GM19438 (cell line): ENCODE measurements at regions not wholly inside any gene's neighbourhood (a gene's known extent, or its start where the extent isn't known, plus 50 kb on each side); places are given as distances from the start of the nearest gene placed in this dataset.
"Not testable (repeated sequence)": the region's sequence is repeated elsewhere in the genome, so short reads cannot be mapped to it uniquely, and the experiment has no call there.

Source experiments
- ATAC-seq: cut with Tn5 transposase; IDR thresholded peaks from one replicate; pipeline ENCODE4 v1.9.1; 2021; ENCODE audit warnings: low read depth; ENCODE audit not compliant: unreplicated experiment

- ATAC-seq: not testable (repeated sequence)
These were observed 67.1 kb upstream of the NANOS1 start for GRCh38 chr10:118962331-118962868.

GRCh38 chr10:118963341-118963740, 66.2 kb upstream of the NANOS1 start:
- ATAC-seq: no peak

DNA sequence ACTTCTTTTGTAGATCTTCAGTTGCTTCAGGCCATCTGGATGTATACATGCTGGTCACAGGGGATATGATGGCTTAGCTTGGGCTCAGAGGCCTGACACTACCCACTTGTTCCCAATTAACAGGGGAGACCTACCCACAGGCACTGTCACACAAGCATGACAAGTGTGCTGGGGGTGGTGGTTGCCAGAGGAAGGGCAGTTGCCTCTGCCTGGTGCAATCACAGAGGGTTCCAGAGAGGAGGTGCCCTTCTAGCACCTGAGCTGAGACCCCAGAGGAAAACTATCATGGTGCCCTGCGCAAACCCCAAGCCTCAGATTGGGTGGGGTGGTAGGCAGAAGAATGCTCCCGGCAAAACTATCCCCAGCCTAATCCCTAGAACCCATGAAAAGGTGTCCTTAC, 65.6 kb upstream of the NANOS1 start:
- no peak for ATAC-seq

DNA sequence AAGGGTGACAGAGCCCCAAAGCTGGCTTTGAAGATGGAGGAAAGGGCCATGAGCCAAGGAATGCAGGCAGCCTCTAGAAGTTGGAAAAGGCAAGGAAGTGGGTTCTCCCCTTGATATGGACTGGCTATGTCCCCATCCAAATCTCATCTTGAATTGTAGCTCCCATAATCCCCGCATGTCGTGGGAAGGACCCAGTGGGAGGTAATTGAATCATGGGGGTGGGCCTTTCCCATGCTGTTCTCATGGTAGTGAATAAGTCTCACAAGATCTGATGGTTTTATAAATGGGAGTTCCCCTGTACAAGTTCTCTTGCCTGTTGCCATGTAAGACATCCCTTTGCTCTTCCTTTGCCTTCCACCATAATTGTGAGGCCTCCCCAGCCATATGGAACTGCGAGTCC, 65.0 kb upstream of the NANOS1 start:
- not testable (repeated sequence) for ATAC-seq

- no peak for ATAC-seq
These were observed 64.4 kb upstream of the NANOS1 start for GRCh38 chr10:118965096-118965495.

DNA sequence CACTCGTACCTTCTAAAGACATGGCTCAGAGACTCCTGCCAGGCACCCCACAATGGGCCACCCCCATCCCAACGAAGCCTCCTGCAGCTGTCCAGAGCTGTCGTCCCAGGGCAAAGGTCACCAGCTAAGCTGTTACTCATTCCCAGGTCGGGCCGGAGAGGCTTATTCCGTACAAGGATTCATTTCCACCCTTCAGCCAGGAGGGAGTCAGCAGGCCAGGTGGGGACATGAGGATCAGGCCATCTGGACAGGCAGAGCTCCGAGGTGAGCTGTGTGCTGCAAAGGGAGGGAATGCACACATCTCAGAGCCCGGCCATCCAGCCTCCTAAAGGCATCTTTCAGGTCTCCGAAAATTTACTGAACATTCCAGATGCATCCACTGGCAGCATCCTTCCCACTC, 63.9 kb upstream of the NANOS1 start:
- no peak for ATAC-seq

GRCh38 chr10:118966076-118966849, 63.3 kb upstream of the NANOS1 start:
- no peak for ATAC-seq

- no peak for ATAC-seq
These were observed 62.7 kb upstream of the NANOS1 start for GRCh38 chr10:118966850-118967125.

DNA sequence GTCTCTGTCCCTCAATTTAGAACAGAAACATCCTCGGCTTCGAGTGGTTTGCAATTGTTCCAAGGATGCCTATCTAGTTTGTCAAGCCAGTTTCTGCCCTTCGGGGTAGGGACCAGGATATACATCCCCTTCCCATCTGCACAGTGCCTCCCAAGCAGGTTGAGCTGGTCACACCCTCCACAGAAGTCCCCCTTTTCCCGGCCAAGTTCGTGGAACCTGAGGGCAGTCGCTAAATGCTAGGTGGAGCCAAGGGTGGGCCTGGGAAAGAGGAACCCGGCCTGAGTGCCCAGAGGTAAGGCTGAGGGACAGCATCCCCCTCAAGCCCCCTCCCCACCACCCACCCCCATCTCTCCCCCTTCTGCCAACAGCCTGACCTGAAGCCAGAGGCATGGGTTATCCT, 62.4 kb upstream of the NANOS1 start:
- no peak for ATAC-seq

DNA sequence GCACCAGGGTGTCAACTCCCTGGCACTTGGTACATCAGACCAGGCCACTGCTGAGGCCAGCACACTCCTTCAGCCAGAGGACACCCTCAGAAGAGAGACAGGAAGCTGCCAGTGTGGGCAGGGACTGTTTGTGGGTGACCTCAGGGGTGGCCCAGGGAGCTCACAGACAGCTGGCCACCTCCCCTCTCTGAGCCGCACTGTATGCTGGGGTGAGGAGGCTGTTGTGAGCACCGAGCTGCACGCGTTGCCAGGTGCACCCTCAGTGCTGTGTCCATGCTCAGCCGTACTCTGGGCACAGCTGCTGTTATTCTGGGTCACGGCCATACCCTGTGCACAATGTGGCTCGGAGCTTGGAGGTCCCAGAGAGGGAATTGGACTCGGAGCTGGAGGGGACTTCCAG, 61.5 kb upstream of the NANOS1 start:
- no peak for ATAC-seq

DNA sequence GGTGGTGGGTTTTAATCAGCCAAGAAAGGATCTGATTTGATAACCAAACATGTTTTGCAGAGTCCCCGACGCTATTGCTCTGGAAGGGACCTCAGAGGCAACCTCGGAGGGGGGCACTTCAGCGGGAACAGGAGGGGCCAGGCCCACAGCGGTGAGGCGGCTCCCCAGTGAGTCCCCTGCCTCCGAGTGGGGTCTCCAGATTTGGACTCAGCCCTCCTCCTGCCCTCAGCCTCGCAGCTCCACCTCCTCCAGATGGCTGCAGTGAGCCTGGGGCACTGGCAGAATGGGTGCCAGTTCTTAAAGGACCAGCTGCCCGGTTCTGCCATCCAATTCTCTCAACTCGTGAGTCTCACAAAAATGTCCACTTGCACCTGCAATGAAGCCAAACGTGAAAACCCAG, 61.0 kb upstream of the NANOS1 start:
- no peak for ATAC-seq

DNA sequence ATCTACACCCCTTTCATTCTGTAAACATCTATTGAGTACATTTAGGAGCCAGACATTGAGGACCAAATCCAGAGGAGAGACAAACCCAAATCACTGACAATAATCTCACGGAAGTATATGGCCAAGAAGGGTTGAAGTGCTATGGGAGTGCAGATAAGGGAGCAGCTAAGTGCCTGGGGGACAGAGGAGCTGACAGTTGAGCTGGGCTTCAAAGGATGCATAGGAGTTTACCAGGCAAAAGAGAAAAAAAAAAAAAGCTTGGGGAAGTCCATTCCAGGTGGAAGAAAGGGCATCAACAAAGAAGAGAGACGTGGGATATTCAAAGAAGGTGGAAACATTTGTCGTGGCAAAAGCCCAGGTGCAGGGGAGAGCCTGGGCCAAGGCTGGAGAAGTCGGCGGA, 60.5 kb upstream of the NANOS1 start:
- no peak for ATAC-seq

- no peak for ATAC-seq
These were observed 58.7 kb upstream of the NANOS1 start for GRCh38 chr10:118970770-118971169.

GRCh38 chr10:118971187-118971586, 58.3 kb upstream of the NANOS1 start:
- no peak for ATAC-seq

- no peak for ATAC-seq
These were observed 57.6 kb upstream of the NANOS1 start for GRCh38 chr10:118971876-118972275.

GRCh38 chr10:118973744-118974143, 55.8 kb upstream of the NANOS1 start:
- ATAC-seq: no peak

DNA sequence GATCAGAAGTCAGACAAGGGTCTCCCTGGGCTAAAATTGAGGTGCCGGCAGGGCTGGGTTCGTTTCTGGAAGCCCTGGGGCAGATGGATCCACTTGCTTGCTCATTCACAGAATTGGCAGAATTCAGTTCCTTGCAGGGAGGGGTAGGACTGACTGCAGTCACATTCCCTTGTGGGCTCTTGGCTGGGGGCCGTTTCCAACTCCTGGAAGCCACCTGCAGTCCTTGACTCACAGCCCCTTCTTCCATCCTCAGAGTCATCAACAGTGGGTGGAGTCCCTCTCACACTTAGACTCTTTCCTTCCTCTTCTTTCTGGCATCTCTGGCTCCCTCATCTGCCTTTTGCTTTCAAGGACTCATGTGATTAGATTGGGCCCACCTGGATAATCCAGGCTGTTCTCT, 54.6 kb upstream of the NANOS1 start:
- no peak for ATAC-seq

DNA sequence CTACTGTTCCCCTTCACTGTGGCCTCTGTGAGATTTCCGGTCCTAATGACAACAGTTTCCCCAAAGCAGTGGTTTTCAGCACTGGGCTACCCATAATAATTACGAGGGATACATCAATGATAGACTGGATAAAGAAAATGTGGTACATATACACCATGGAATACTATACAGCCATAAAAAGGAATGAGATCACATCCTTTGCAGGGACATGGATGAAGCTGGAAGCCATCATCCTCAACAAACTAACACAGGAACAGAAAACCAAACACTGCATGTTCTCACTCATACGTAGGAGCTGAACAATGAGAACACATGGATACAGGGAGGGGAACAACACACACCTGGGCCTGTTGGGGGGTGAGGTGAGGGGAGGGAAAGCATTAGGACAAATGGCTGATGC, 53.3 kb upstream of the NANOS1 start:
- ATAC-seq: not testable (repeated sequence)

- no peak for ATAC-seq
These were observed 52.4 kb upstream of the NANOS1 start for GRCh38 chr10:118977022-118977599.

DNA sequence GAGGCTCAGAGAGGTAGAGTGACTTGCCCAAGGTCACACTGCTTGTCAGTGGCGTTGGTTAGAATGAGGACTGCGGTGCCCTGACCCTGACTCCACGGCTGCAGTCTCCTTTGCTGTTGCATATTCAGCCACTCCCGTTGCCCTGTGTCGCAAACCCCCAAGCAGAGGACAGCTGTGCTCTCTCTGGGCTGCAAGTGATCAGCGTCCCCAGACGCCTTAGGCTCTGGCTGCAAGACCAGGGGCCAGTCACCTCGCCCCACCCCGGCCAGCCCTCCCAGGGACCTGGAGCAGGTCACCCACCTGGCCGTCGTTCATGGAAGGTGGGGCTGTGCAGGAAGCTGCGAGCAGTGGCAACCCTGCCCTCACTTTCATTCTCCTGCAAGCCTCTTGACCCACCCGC, 51.7 kb upstream of the NANOS1 start:
- ATAC-seq: no peak

DNA sequence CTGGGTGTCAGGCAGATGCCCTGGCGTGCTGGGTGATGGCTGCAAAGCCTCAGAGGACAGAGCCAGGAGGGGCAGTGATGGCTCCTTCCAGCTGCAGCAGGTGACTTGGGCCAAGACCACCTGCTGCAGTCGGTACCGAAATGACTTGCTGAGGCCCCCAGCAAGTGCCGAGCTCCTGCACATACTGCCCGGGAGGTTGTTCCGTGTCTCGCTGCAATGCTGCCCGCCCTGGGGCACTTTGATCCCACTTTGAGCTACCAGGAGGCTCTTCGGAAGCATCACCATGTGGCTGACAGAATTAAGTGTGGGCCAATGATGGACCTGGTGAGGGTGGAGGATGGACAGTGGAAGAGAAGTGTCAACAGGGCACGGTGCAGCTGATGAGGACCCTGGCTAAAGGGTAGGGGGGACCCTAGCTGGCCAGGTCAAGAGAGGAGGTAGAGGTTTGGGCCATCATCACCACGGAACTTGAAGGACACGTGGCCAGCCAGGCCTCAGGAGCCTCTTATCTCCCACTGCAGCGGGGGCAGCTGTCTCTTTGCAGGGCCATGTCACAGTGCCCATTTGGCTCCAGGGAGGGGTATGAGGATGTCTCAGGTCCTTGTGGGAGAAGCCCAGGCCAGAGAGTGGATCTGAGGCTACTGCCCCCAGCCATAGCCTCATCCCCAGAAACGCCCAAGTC, 51.1 kb upstream of the NANOS1 start:
- ATAC-seq: no peak

DNA sequence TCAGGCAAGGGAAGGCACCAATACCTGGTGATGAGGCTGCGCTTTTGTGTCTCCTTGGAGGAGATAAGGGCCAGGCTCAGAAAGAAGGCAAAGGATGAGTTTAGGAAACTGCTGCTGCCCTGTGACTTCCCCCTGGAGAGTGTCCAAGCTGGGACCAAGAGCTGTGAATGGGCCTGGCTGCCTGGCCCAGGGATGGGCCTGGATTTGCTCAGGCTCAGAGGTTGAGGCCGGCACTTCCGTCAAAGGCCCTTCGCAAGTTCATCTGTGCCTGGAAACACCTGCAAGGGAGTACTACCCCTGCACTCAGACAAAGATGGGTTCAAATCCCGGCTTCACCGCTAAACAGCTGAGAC, 50.5 kb upstream of the NANOS1 start:
- no peak for ATAC-seq
